Ovary (tissue), 7 donors: ENCODE measurements at regions not wholly inside any gene's neighbourhood (a gene's known extent, or its start where the extent isn't known, plus 50 kb on each side); places are given as distances from the start of the nearest gene placed in this dataset.

ENCODE experiments used
- DNase-seq, 5 donors: peaks; one replicate each; pipeline ENCODE4 v3.0.0-alpha.2; 2019 to 2020
- H3K27ac ChIP-seq, 2 donors: fragments of 200-600 bp; one replicate each; pipeline versions ENCODE4 v1.5.1 to v1.8.0; 2019 to 2022
- H3K27me3 ChIP-seq: fragments of 200-600 bp; one replicate; pipeline ENCODE4 v1.8.0; 2022
- H3K36me3 ChIP-seq: fragments of 200-600 bp; sonication (generic); one replicate; pipeline ENCODE4 v1.5.1; 2019
- H3K4me1 ChIP-seq: one replicate; pipeline ENCODE4 v1.8.1; 2013; ENCODE audit warnings: mild to moderate bottlenecking, moderate library complexity; ENCODE audit not compliant: insufficient read depth
- H3K4me3 ChIP-seq: fragments of 200-600 bp; sonication (generic); one replicate; pipeline ENCODE4 v1.5.1; 2017
- H3K9me3 ChIP-seq, 2 donors: fragments of 200-600 bp in 1 of 2; sonication (generic) in 1 of 2; one replicate each; pipeline versions ENCODE4 v1.5.1 to v1.8.1; 2013 to 2019; ENCODE audit warnings: mild to moderate bottlenecking in 1 of 2, moderate library complexity in 1 of 2
- CTCF ChIP-seq, 3 donors: fragments of 450-650 bp in 2 of 3; fragments of 200-600 bp in 1 of 3; IDR thresholded peaks; one replicate each; pipeline versions ENCODE4 v1.5.1 to v1.8.0; 2016 to 2022; ENCODE audit warnings: antibody characterized with exemption in 3 of 3, mild to moderate bottlenecking in 1 of 3
- EP300 ChIP-seq: sonication (generic); formaldehyde crosslinking; IDR thresholded peaks from one replicate; pipeline ENCODE4 v1.6.1; 2017; ENCODE audit warnings: antibody characterized with exemption
- POLR2A ChIP-seq: fragments of 450-650 bp; IDR thresholded peaks from one replicate; pipeline ENCODE4 v1.6.1; 2017; ENCODE audit warnings: antibody characterized with exemption, mild to moderate bottlenecking, moderate library complexity
- WGBS, 3 donors: extraction: QIAGEN DNeasy Blood & Tissue Kit in 1 of 3; methylation state at CpG; one replicate each; pipeline versions ENCODE4 v1.1.5 to v1.1.7; 2013 to 2017; 5-methylcytosine and 5-hydroxymethylcytosine counted together
- intact Hi-C, 4 donors: fragments of 100-400 bp; cut with DNase I; formaldehyde crosslinking; loops; one replicate each; pipeline versions ENCODE4 v1.11.0 to v1.15.1; 2022 to 2023
- donor health status: DM: no; HTN: no; CAD: no; lungs with moderate emphysema.
- donor health status: DM: no; HTN: no; CAD: no.
- donor health status: Bipolar disorder and iron deficiency.
- donor health status: DM: no; HTN: no; CAD: no.
- donor health status: DM: yes; HTN: yes; CAD: no.

- 55 to 58% (median 57%) methylated on average over 2 of the region's 2 CpGs for WGBS, 3 donors
These were observed 77.0 kb upstream of the PHYHIPL start for GRCh38 chr10:59099481-59099880.

GRCh38 chr10:59102394-59102793 is 74.0 kb upstream of the PHYHIPL start:
- Histone ChIP-seq H3K27me3 (no peaks in the 10 kb centered on the region), H3K27ac (no peak overlapping the region), H3K9me3 (no peaks in the 10 kb centered on the region), H3K4me3 (no peak overlapping the region), H3K4me1 (peaks cover 2% of the 10 kb centered on the region), H3K36me3 (no peaks in the 10 kb centered on the region)
- no peak for TF ChIP-seq CTCF (IDR thresholded peaks at IDR 0.05)
- DNase-seq, result no peak
- intact Hi-C loops, result no loop called here
- 84 to 86% (median 85%) methylated on average over 4 of the region's 4 CpGs for WGBS, 3 donors

More at GRCh38 chr10:59099481-59099880, 77.0 kb upstream of the PHYHIPL start:
- H3K36me3 ChIP-seq, result no peaks in the 10 kb centered on the region
- no peaks in the 10 kb centered on the region for H3K9me3 ChIP-seq
- intact Hi-C loops, result no loop called here
- DNase-seq, result no peak
- H3K27ac ChIP-seq, result no peak overlapping the region
- TF ChIP-seq EP300 (no peak), CTCF (IDR thresholded peaks at IDR 0.05) (no peak), POLR2A (no peak)
- H3K4me1 ChIP-seq, result peaks cover 2% of the 10 kb centered on the region
- H3K27me3 ChIP-seq, result no peaks in the 10 kb centered on the region
- no peak overlapping the region for H3K4me3 ChIP-seq

- no peaks in the 10 kb centered on the region for H3K36me3 ChIP-seq
- intact Hi-C loops, result no loop called here
- no peaks in the 10 kb centered on the region for H3K27me3 ChIP-seq
- H3K9me3 ChIP-seq, result no peaks in the 10 kb centered on the region
- no peaks in the 10 kb centered on the region for H3K4me1 ChIP-seq
- WGBS, 3 donors, result 91 to 93% (median 92%) methylated on average over 4 of the region's 4 CpGs
- DNase-seq, result no peak
- no peak overlapping the region for H3K27ac ChIP-seq
- TF ChIP-seq POLR2A, result no peak
- no peak for TF ChIP-seq EP300
- no peak for TF ChIP-seq CTCF (IDR thresholded peaks at IDR 0.05)
- no peak overlapping the region for H3K4me3 ChIP-seq
These were observed 72.3 kb upstream of the PHYHIPL start for GRCh38 chr10:59104186-59104585.

- no peaks in the 10 kb centered on the region for H3K4me1 ChIP-seq
- WGBS, 3 donors, result 99 to 100% (median 100%) methylated on average over 1 of the region's 1 CpG
- DNase-seq, result no peak
- H3K4me3 ChIP-seq, result no peak overlapping the region
- no peaks in the 10 kb centered on the region for H3K36me3 ChIP-seq
- H3K27ac ChIP-seq, result no peak overlapping the region
- TF ChIP-seq CTCF (IDR thresholded peaks at IDR 0.05) (no peak), POLR2A (no peak), EP300 (no peak)
- intact Hi-C loops, result no loop called here
- no peaks in the 10 kb centered on the region for H3K9me3 ChIP-seq
- no peaks in the 10 kb centered on the region for H3K27me3 ChIP-seq
These were observed 70.0 kb upstream of the PHYHIPL start for GRCh38 chr10:59106441-59106840.

- TF ChIP-seq POLR2A, result no peak
- TF ChIP-seq CTCF (IDR thresholded peaks at IDR 0.05), result no peak
- TF ChIP-seq EP300, result no peak
- Histone ChIP-seq H3K4me1 (no peaks in the 10 kb centered on the region), H3K9me3 (no peaks in the 10 kb centered on the region), H3K36me3 (no peaks in the 10 kb centered on the region), H3K4me3 (no peak overlapping the region), H3K27ac (no peak overlapping the region), H3K27me3 (no peaks in the 10 kb centered on the region)
- no peak for DNase-seq
- intact Hi-C loops, result no loop called here
- 79 to 88% (median 82%) methylated on average over 1 of the region's 1 CpG for WGBS, 3 donors
These were observed 69.3 kb upstream of the PHYHIPL start for GRCh38 chr10:59107147-59107546.
